Ascending aorta (tissue), 2 donors: ENCODE measurements at regions not wholly inside any gene's neighbourhood (a gene's known extent, or its start where the extent isn't known, plus 50 kb on each side); places are given as distances from the start of the nearest gene placed in this dataset.

Experiments
- DNase-seq, 2 donors: peaks; one replicate each; pipeline ENCODE4 v3.0.0-alpha.2; 2019; ENCODE audit warnings: low spot score in 2 of 2
- H3K27ac ChIP-seq, 2 donors: fragments of 200-600 bp; sonication (generic); one replicate each; pipeline ENCODE4 v1.5.1; 2016 to 2017; ENCODE audit warnings: mild to moderate bottlenecking in 1 of 2
- H3K27me3 ChIP-seq: fragments of 200-600 bp; sonication (generic); one replicate; pipeline ENCODE4 v1.5.1; 2017
- H3K36me3 ChIP-seq, 2 donors: fragments of 200-600 bp; sonication (generic); one replicate each; pipeline ENCODE4 v1.5.1; 2016
- H3K4me1 ChIP-seq, 2 donors: fragments of 200-600 bp; sonication (generic); one replicate each; pipeline ENCODE4 v1.5.1; 2016 to 2017; ENCODE audit warnings: mild to moderate bottlenecking in 1 of 2
- H3K4me3 ChIP-seq, 2 donors: fragments of 200-600 bp; sonication (generic); one replicate each; pipeline ENCODE4 v1.5.1; 2016 to 2017; ENCODE audit warnings: mild to moderate bottlenecking in 1 of 2
- H3K9me3 ChIP-seq, 2 donors: fragments of 200-600 bp; sonication (generic); one replicate each; pipeline ENCODE4 v1.5.1; 2016
- intact Hi-C: fragments of 100-400 bp; cut with DNase I; formaldehyde crosslinking; loops from one replicate; pipeline ENCODE4 v1.15.1; 2023
- TF ChIP-seq, protein P1 (sequence below), 3 experiments: fragments of 200-600 bp in 2 of 3; fragments of 450-650 bp in 1 of 3; sonication (generic) in 2 of 3; IDR thresholded peaks; one replicate each; pipeline ENCODE4 v1.5.1; 2016 to 2019; ENCODE audit warnings: antibody characterized with exemption in 3 of 3, mild to moderate bottlenecking in 1 of 3, moderate library complexity in 1 of 3

DNA sequence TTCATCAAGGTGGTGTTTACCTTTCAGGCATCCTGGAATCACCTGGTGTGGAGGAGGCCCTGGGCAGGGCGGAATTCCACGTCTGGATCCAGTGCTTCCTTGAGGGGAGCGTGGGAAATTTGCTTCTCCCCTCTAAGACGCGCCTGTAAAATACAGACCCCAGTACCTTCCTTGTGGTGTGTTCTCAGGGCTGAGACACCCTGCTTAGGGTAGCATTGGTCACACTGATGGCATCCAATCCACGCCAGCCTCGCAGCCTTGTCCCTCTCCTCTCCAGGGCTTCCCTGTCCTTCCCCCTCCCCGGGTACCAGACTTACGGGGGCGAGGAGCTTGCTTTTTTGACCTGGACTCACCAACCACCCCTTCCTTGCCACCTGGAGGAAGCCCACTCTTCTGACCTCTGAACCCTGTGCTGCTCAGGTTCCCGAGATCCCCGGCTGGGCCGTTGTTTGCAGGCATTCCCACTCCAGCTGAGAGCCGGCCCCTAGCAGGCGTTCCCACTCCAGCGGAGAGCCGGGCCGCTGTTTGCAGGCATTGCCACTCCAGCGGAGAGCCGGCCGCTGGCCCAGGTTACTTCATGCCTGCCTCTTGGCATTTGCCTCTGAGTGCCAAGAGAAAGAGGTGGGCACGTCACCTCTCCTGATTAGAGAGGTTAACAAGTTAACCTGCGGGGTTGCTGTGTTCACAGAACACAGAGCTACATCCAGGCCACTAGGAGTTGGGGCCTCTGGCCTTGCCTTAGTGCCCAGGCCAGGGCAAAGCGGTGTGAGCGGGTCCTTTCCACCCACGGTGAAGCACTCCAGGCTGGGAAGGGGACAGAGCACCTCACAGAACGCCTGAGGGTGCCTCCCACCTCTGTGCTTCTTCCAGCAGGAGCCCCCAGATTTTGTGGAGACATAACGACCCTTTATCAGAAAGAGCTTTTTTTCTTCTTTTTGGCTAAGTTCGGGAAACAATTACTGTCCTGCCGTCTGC is 254.0 kb upstream of the PPP2R2D start:
- no peak for DNase-seq
- intact Hi-C loops, result no loop called here
- TF ChIP-seq, protein P1, sequence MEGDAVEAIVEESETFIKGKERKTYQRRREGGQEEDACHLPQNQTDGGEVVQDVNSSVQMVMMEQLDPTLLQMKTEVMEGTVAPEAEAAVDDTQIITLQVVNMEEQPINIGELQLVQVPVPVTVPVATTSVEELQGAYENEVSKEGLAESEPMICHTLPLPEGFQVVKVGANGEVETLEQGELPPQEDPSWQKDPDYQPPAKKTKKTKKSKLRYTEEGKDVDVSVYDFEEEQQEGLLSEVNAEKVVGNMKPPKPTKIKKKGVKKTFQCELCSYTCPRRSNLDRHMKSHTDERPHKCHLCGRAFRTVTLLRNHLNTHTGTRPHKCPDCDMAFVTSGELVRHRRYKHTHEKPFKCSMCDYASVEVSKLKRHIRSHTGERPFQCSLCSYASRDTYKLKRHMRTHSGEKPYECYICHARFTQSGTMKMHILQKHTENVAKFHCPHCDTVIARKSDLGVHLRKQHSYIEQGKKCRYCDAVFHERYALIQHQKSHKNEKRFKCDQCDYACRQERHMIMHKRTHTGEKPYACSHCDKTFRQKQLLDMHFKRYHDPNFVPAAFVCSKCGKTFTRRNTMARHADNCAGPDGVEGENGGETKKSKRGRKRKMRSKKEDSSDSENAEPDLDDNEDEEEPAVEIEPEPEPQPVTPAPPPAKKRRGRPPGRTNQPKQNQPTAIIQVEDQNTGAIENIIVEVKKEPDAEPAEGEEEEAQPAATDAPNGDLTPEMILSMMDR (IDR thresholded peaks at IDR 0.05), result no peak

DNA sequence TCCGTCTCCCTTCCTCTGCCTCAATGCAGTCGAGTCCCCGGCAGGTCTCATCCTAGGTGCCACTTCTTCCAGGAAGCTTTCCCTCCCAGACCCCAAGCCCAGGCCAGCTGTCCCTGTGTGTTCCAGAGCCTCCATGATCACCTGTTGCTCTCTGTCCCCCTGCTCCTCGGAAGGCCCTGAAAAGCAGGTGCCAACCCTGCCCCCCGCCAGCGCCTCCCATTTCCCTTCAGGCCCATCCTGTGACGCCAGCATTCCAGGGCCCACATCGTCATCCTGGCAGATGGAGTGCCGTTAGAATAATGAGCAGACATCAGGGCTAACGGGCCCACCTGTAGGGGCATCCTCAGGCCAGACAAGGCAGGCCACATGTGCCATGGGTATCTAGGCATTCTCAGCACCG is 253.0 kb upstream of the PPP2R2D start:
- no peaks in the 10 kb centered on the region for H3K4me1 ChIP-seq
- no peaks in the 10 kb centered on the region for H3K36me3 ChIP-seq
- intact Hi-C loops, result no loop called here
- no peak overlapping the region for H3K27ac ChIP-seq
- no peaks in the 10 kb centered on the region for H3K27me3 ChIP-seq
- no peaks in the 10 kb centered on the region for H3K9me3 ChIP-seq
- H3K4me3 ChIP-seq, result no peak overlapping the region
- DNase-seq, result no peak
- TF ChIP-seq, protein P1 (IDR thresholded peaks at IDR 0.05), result no peak

More for the DNA sequence above, 254.0 kb upstream of the PPP2R2D start:
- H3K4me1 ChIP-seq, result no peaks in the 10 kb centered on the region
- no peaks in the 10 kb centered on the region for H3K9me3 ChIP-seq
- no peak overlapping the region for H3K27ac ChIP-seq
- no peak overlapping the region for H3K4me3 ChIP-seq
- no peaks in the 10 kb centered on the region for H3K27me3 ChIP-seq
- H3K36me3 ChIP-seq, result no peaks in the 10 kb centered on the region

DNA sequence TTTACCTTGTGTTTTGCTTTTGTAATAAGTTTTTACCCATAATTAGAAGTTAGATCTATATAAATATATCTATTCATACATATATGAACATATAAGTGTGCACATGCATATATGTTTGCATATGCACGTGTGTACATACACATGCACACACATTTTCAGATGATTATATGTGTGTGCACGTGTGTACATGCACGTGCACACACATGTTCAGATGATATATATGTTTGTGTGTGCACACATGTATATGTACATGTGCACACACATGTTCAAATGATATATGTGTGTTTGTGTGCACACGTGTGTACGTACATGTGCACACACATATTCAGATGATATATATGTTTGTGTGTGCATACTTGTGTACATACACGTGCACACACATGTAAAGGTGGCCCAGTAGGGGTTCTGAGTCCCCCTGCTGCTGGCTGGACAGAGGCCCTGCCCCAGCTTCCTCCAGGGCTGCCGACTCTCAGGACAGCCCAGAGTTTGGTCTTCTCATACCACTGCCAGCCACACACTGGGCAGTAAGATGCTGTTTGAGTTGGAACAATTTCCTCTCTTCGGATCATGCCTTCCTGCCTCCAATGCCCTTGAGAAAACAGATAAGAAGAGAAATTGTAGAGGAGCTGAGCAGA is 252.3 kb upstream of the PPP2R2D start:
- intact Hi-C loops, result no loop called here
- Histone ChIP-seq H3K36me3 (no peaks in the 10 kb centered on the region), H3K4me1 (no peaks in the 10 kb centered on the region), H3K4me3 (no peak overlapping the region), H3K9me3 (no peaks in the 10 kb centered on the region), H3K27ac (no peak overlapping the region), H3K27me3 (no peaks in the 10 kb centered on the region)
- no peak for DNase-seq
- TF ChIP-seq, protein P1 (IDR thresholded peaks at IDR 0.05), result no peak

DNA sequence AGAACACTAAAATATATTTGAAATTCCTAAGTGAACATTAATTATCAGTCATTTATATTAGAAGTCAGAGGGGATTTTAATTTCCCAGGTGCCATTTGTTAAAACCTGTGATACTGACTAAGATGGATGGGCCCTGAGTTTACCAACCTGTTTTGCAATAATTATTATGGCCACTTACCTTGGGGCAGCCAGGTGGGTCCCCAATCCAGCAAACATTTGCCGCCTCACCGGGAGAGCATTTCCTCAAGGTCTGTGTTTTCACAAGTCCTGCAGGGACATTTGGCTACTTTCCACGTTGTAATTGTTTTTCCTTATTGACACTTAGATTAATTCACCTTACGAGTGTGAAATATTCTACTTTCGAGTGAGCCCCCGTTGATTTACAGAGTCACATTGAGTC is 251.2 kb upstream of the PPP2R2D start:
- intact Hi-C loops, result no loop called here
- no peaks in the 10 kb centered on the region for H3K27me3 ChIP-seq
- H3K36me3 ChIP-seq, result no peaks in the 10 kb centered on the region
- no peak for DNase-seq
- TF ChIP-seq, protein P1 (IDR thresholded peaks at IDR 0.05), result no peak
- no peaks in the 10 kb centered on the region for H3K9me3 ChIP-seq
- no peak overlapping the region for H3K27ac ChIP-seq
- no peak overlapping the region for H3K4me3 ChIP-seq
- no peaks in the 10 kb centered on the region for H3K4me1 ChIP-seq

DNA sequence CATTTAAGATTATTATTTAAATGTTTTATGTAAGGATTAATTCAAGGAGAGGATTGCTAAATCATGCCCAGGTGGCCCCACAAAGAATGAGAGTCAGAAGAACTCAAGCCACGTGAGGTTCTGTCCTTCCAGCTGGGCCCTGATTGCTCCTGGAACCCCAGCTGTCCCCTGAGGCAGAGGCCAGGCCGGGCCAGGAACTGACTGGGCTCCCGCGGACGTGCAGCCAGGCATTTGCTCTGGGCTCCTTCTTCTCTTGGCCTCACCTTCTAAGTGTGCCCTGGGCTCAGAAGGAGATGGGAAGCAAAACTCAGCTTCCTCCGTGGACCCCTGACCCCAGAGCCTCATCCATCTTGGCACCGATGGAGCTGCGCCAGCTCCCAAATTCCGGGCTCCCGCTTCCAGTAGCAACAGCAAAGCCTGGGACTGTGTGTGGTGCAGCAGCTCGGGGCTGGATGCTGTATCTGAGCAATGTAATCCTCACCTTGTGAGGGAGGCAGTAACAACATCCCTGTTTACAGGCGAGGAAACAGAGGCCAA is 250.6 kb upstream of the PPP2R2D start:
- Histone ChIP-seq H3K4me3 (no peak overlapping the region), H3K27ac (no peak overlapping the region), H3K36me3 (no peaks in the 10 kb centered on the region), H3K27me3 (no peaks in the 10 kb centered on the region), H3K4me1 (no peaks in the 10 kb centered on the region), H3K9me3 (no peaks in the 10 kb centered on the region)
- TF ChIP-seq, protein P1 (IDR thresholded peaks at IDR 0.05), result no peak
- no peak for DNase-seq
- intact Hi-C loops, result no loop called here
